Adrenal gland (tissue), 9 donors: ENCODE measurements at regions not wholly inside any gene's neighbourhood (a gene's known extent, or its start where the extent isn't known, plus 50 kb on each side); places are given as distances from the start of the nearest gene placed in this dataset.

Experiments
- DNase-seq, 7 donors: peaks; one replicate each; pipeline ENCODE4 v3.0.0-alpha.2; 2019 to 2020
- H3K27ac ChIP-seq, 5 donors: fragments of 200-600 bp; sonication (generic) in 4 of 5; 1 replicate in 3 of 5; 2 replicates in 2 of 5; pipeline versions ENCODE4 v1.5.1 to v1.8.0; 2016 to 2020; ENCODE audit warnings: mild to moderate bottlenecking in 1 of 5
- H3K27me3 ChIP-seq: fragments of 200-600 bp; 2 replicates; pipeline ENCODE4 v1.8.0; 2021
- H3K36me3 ChIP-seq, 2 donors: fragments of 200-600 bp; replicated peaks in 1 of 2; 1 replicate in 1 of 2; 2 replicates in 1 of 2; pipeline versions ENCODE4 v1.5.1 to v1.8.0; 2018 to 2022
- H3K4me1 ChIP-seq, 2 donors: fragments of 200-600 bp; replicated peaks in 1 of 2; 1 replicate in 1 of 2; 2 replicates in 1 of 2; pipeline versions ENCODE4 v1.5.1 to v1.8.0; 2018 to 2021
- H3K4me3 ChIP-seq, 4 donors: fragments of 200-600 bp; sonication (generic) in 3 of 4; one replicate each; pipeline ENCODE4 v1.5.1; 2016 to 2018
- H3K9me3 ChIP-seq, 3 donors: fragments of 200-600 bp; sonication (generic) in 1 of 3; replicated peaks in 1 of 3; 1 replicate in 2 of 3; 2 replicates in 1 of 3; pipeline versions ENCODE4 v1.5.1 to v1.8.0; 2016 to 2021
- CTCF ChIP-seq, 6 experiments: fragments of 450-650 bp in 4 of 6; fragments of 200-600 bp in 2 of 6; sonication (generic) in 1 of 6; IDR thresholded peaks; 1 replicate in 5 of 6; 2 replicates in 1 of 6; pipeline versions ENCODE4 v1.5.1 to v1.8.0; 2016 to 2021; ENCODE audit warnings: antibody characterized with exemption in 6 of 6, mild to moderate bottlenecking in 2 of 6, moderate library complexity in 1 of 6
- POLR2A ChIP-seq, 2 donors: fragments of 450-650 bp; IDR thresholded peaks; one replicate each; pipeline ENCODE4 v1.6.1; 2017; ENCODE audit warnings: antibody characterized with exemption in 2 of 2, mild to moderate bottlenecking in 2 of 2, moderate library complexity in 1 of 2
- WGBS, 4 donors: extraction: QIAGEN DNeasy Blood & Tissue Kit in 2 of 4; methylation state at CpG; one replicate each; pipeline versions ENCODE4 v1.1.5 to v1.1.7; 2013 to 2017; 5-methylcytosine and 5-hydroxymethylcytosine counted together
- intact Hi-C, 2 donors: fragments of 100-400 bp; cut with DNase I; formaldehyde crosslinking; loops; one replicate each; pipeline versions ENCODE4 v1.14.1 to v1.15.0; 2022 to 2023
- donor health status: healthy with polysubstance abuse.
- donor health status: Bipolar disorder and iron deficiency.
- donor health status: DM: yes; HTN: yes; CAD: no.
- donor health status: DM: no; HTN: no; CAD: no.
- donor health status: DM: no; HTN: no; CAD: no.

- no peak for DNase-seq
- 60 to 71% (median 66%) methylated on average over 1 of the region's 1 CpG for WGBS, 4 donors
- Histone ChIP-seq H3K27ac (no peak overlapping the region), H3K4me1 (no peaks in the 10 kb centered on the region), H3K9me3 (no peaks in the 10 kb centered on the region), H3K27me3 (no peaks in the 10 kb centered on the region), H3K4me3 (no peak overlapping the region), H3K36me3 (no peaks in the 10 kb centered on the region)
- intact Hi-C loops = no loop called here
- TF ChIP-seq POLR2A (IDR thresholded peaks at IDR 0.05) (no peak), CTCF (IDR thresholded peaks at IDR 0.05) (no peak)
Measured at GRCh38 chr7:10662491-10662890, 311.2 kb upstream of the PHF14 start.

GRCh38 chr7:10662982-10663884 is 310.4 kb upstream of the PHF14 start:
- Histone ChIP-seq H3K9me3 (no peaks in the 10 kb centered on the region), H3K27me3 (no peaks in the 10 kb centered on the region), H3K4me1 (no peaks in the 10 kb centered on the region), H3K4me3 (no peak overlapping the region), H3K27ac (no peak overlapping the region), H3K36me3 (no peaks in the 10 kb centered on the region)
- no peak for TF ChIP-seq POLR2A (IDR thresholded peaks at IDR 0.05)
- no peak for TF ChIP-seq CTCF (IDR thresholded peaks at IDR 0.05)
- WGBS, 4 donors = 76 to 78% (median 78%) methylated on average over 5 of the region's 5 CpGs
- intact Hi-C loops = no loop called here
- no peak for DNase-seq

- intact Hi-C loops = no loop called here
- 68 to 82% (median 75%) methylated on average over 2 to 5 of the region's 5 CpGs for WGBS, 4 donors
- Histone ChIP-seq H3K9me3 (no peaks in the 10 kb centered on the region), H3K27ac (no peak overlapping the region), H3K4me1 (no peaks in the 10 kb centered on the region), H3K36me3 (no peaks in the 10 kb centered on the region), H3K4me3 (no peak overlapping the region), H3K27me3 (no peaks in the 10 kb centered on the region)
- no peak for DNase-seq
- TF ChIP-seq CTCF (IDR thresholded peaks at IDR 0.05) (no peak), POLR2A (IDR thresholded peaks at IDR 0.05) (no peak)
Measured at GRCh38 chr7:10672186-10672585, 301.5 kb upstream of the PHF14 start.

GRCh38 chr7:10677211-10677610 is 296.5 kb upstream of the PHF14 start:
- peak in 1 of 7 donors; percentile 74 for DNase-seq
- intact Hi-C loops = no loop called here
- Histone ChIP-seq H3K27ac (no peak overlapping the region), H3K4me1 (no peaks in the 10 kb centered on the region), H3K27me3 (no peaks in the 10 kb centered on the region), H3K9me3 (no peaks in the 10 kb centered on the region), H3K4me3 (no peak overlapping the region), H3K36me3 (no peaks in the 10 kb centered on the region)
- 85 to 100% (median 91%) methylated on average over 2 of the region's 2 CpGs for WGBS, 4 donors
- TF ChIP-seq CTCF (IDR thresholded peaks at IDR 0.05) (no peak), POLR2A (IDR thresholded peaks at IDR 0.05) (no peak)
